ENCODE measurements at regions not wholly inside any gene's neighbourhood (a gene's known extent, or its start where the extent isn't known, plus 50 kb on each side); places are given as distances from the start of the nearest gene placed in this dataset.

GRCh38 chr3:103698646-103699045, 1263.8 kb downstream of the ZPLD1 start:
- no peak overlapping the region for H3K27ac Mint-ChIP-seq
- peaks cover 0 to 11% (median 1%) of the 10 kb centered on the region in 9 donors for H3K9me3 Mint-ChIP-seq
- no peak for ATAC-seq
- H3K36me3 Mint-ChIP-seq = no peaks in the 10 kb centered on the region
- POLR2A ChIA-PET = no interaction called here
- no peaks in the 10 kb centered on the region for H3K4me1 Mint-ChIP-seq
- no peaks in the 10 kb centered on the region for H3K27me3 Mint-ChIP-seq
- no peak for DNase-seq
- no peak overlapping the region for H3K4me3 Mint-ChIP-seq

- no peak for DNase-seq
- Mint-ChIP-seq H3K9me3 (peaks cover 0 to 11% (median 1%) of the 10 kb centered on the region in 9 donors), H3K4me3 (no peak overlapping the region), H3K27me3 (no peaks in the 10 kb centered on the region), H3K36me3 (no peaks in the 10 kb centered on the region), H3K27ac (no peak overlapping the region), H3K4me1 (no peaks in the 10 kb centered on the region)
- ATAC-seq = no peak
- POLR2A ChIA-PET = no interaction called here
Measured at GRCh38 chr3:103699228-103699627, 1264.4 kb downstream of the ZPLD1 start.

DNA sequence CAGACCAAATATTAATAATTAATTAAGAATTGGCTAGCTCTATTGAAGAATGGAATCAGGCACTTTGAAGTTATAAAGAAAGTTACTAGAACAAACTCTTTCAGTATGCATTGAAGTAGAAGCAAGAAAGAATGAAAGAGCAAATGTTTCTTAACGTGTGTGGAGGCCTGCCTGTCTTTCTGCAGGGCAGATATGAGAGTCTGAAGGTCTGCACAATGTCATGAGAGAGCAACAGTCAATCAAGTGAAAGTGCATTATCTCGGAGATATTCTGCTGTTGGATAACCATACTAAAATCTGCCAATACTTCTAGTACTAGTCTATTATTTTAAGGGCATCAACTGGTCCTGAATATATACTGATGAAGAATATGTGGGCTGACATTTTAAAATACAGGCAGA, 1270.8 kb downstream of the ZPLD1 start:
- no peak for DNase-seq
- POLR2A ChIA-PET = no interaction called here
- Mint-ChIP-seq H3K27me3 (no peaks in the 10 kb centered on the region), H3K36me3 (no peaks in the 10 kb centered on the region), H3K27ac (no peak overlapping the region), H3K4me1 (no peaks in the 10 kb centered on the region), H3K4me3 (no peak overlapping the region), H3K9me3 (peaks cover 0 to 11% (median 0%) of the 10 kb centered on the region in 9 donors)
- ATAC-seq = no peak

GRCh38 chr3:103706671-103707070, 1271.9 kb downstream of the ZPLD1 start:
- no peak for ATAC-seq
- POLR2A ChIA-PET = no interaction called here
- no peak for DNase-seq
- H3K36me3 Mint-ChIP-seq = no peaks in the 10 kb centered on the region
- no peaks in the 10 kb centered on the region for H3K27me3 Mint-ChIP-seq
- no peaks in the 10 kb centered on the region for H3K4me1 Mint-ChIP-seq
- no peak overlapping the region for H3K27ac Mint-ChIP-seq
- no peak overlapping the region for H3K4me3 Mint-ChIP-seq
- peaks cover 0 to 5% (median 0%) of the 10 kb centered on the region in 9 donors for H3K9me3 Mint-ChIP-seq

DNA sequence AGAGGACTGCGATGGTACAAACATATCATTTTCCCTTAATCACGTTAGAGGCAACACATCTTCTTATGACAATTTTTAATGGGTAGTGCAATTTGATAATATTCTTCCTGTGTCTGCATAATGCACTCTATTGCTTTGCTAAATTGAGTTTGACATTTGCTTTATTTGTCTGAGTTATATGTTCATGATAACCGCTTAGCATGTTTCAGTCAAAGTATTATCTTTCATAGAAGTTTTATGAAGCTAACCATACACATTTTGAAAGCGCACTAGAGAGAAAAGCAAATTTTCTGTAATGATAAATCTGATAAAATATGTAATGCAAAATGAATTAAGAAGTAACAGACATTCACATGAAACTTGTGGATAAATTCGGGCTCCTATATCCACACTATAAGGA, 1276.9 kb downstream of the ZPLD1 start:
- POLR2A ChIA-PET = no interaction called here
- Mint-ChIP-seq H3K27me3 (no peaks in the 10 kb centered on the region), H3K27ac (no peak overlapping the region), H3K4me3 (no peak overlapping the region), H3K36me3 (no peaks in the 10 kb centered on the region), H3K4me1 (no peaks in the 10 kb centered on the region), H3K9me3 (peaks cover 0 to 13% (median 0%) of the 10 kb centered on the region in 9 donors)
- DNase-seq = no peak
- no peak for ATAC-seq

- ATAC-seq (no peak), DNase-seq (no peak)
- POLR2A ChIA-PET = no interaction called here
- no peaks in the 10 kb centered on the region for H3K27me3 Mint-ChIP-seq
- no peaks in the 10 kb centered on the region for H3K36me3 Mint-ChIP-seq
- no peaks in the 10 kb centered on the region for H3K4me1 Mint-ChIP-seq
- no peak overlapping the region for H3K4me3 Mint-ChIP-seq
- no peak overlapping the region for H3K27ac Mint-ChIP-seq
- peaks cover 0 to 14% (median 1%) of the 10 kb centered on the region in 9 donors for H3K9me3 Mint-ChIP-seq
Measured at GRCh38 chr3:103712320-103713008, 1277.6 kb downstream of the ZPLD1 start.

DNA sequence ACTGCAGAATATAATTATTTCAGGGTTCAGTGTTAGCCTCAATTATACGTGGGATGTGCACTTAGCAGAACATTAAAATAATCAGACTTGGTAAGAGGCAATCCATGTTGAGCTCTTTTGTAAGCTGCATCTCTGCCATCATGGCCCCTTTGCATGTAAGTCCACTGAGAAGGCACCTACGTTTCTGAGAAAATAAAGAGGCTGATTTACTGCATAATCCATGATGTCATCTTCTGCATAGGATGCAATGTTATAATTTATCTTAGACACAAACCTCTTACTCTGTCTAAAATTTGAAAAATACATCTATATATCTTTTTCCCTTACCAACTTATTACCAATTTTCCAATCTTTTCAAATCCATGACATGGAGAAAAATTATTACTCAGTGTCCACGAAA, 1294.7 kb downstream of the ZPLD1 start:
- no peak overlapping the region for H3K4me3 Mint-ChIP-seq
- H3K4me1 Mint-ChIP-seq = no peaks in the 10 kb centered on the region
- ATAC-seq (no peak), DNase-seq (no peak)
- H3K36me3 Mint-ChIP-seq = no peaks in the 10 kb centered on the region
- peaks cover 0 to 8% (median 2%) of the 10 kb centered on the region in 9 donors for H3K9me3 Mint-ChIP-seq
- no peak overlapping the region for H3K27ac Mint-ChIP-seq
- H3K27me3 Mint-ChIP-seq = no peaks in the 10 kb centered on the region
- POLR2A ChIA-PET = no interaction called here

- POLR2A ChIA-PET = no interaction called here
- no peak for ATAC-seq
- Mint-ChIP-seq H3K4me1 (no peaks in the 10 kb centered on the region), H3K36me3 (no peaks in the 10 kb centered on the region), H3K4me3 (no peak overlapping the region), H3K27ac (no peak overlapping the region), H3K27me3 (no peaks in the 10 kb centered on the region), H3K9me3 (peaks cover 0 to 11% (median 2%) of the 10 kb centered on the region in 9 donors)
- DNase-seq = no peak
Measured at GRCh38 chr3:103730744-103731143, 1295.9 kb downstream of the ZPLD1 start.

GRCh38 chr3:103752986-103753385, 1318.2 kb downstream of the ZPLD1 start:
- Mint-ChIP-seq H3K4me1 (no peaks in the 10 kb centered on the region), H3K36me3 (no peaks in the 10 kb centered on the region), H3K4me3 (no peak overlapping the region), H3K27me3 (no peaks in the 10 kb centered on the region), H3K9me3 (peaks cover 0 to 4% (median 0%) of the 10 kb centered on the region in 9 donors), H3K27ac (no peak overlapping the region)
- no peak for ATAC-seq
- POLR2A ChIA-PET = no interaction called here
- DNase-seq = no peak

DNA sequence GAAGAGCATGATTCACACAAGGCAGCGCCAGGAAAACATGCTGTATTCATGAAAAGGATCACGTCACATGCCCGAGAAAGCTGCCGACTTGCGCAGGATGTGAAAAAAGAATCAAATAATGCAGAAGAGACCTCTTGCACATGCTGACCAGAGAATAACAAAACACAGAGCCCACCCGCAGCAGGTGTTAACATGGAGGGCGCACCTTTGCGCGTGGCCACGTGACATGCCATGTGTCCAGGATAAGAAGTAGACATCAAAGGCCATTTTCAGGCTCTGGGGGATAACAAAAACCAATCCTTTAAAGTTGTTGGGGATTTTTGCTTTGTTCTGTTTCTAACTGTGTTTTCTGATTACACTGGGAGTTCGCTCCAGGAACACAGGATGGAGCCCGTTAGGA, 1332.8 kb downstream of the ZPLD1 start:
- no peak for ATAC-seq
- POLR2A ChIA-PET = no interaction called here
- DNase-seq = no peak
- H3K36me3 Mint-ChIP-seq = no peaks in the 10 kb centered on the region
- no peak overlapping the region for H3K4me3 Mint-ChIP-seq
- no peak overlapping the region for H3K27ac Mint-ChIP-seq
- no peaks in the 10 kb centered on the region for H3K27me3 Mint-ChIP-seq
- H3K9me3 Mint-ChIP-seq = peaks cover 0 to 18% (median 7%) of the 10 kb centered on the region in 9 donors
- no peaks in the 10 kb centered on the region for H3K4me1 Mint-ChIP-seq

DNA sequence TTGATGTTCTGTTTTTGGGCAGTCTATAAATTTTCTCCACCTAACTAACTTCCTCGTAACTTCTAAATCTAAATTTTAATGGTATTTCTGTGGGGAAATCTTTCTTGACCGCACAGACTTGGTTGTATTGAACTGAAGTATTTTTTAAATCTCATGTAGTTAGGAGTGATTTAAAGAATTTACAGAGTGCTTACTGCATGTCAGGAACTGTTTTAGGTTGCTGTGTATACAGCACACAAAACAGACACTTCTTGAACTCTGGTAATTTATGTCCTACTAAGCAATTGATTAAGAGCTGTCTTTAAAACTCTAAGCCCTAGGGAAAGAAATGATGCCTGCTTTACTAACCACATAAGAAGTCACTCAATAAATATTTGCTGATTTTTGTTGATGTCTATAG, 1350.2 kb downstream of the ZPLD1 start:
- Mint-ChIP-seq H3K27me3 (no peaks in the 10 kb centered on the region), H3K4me1 (no peaks in the 10 kb centered on the region), H3K36me3 (no peaks in the 10 kb centered on the region), H3K4me3 (no peak overlapping the region), H3K9me3 (peaks cover 0 to 12% (median 0%) of the 10 kb centered on the region in 9 donors), H3K27ac (no peak overlapping the region)
- POLR2A ChIA-PET = no interaction called here
- DNase-seq = no peak
- ATAC-seq = no peak

DNA sequence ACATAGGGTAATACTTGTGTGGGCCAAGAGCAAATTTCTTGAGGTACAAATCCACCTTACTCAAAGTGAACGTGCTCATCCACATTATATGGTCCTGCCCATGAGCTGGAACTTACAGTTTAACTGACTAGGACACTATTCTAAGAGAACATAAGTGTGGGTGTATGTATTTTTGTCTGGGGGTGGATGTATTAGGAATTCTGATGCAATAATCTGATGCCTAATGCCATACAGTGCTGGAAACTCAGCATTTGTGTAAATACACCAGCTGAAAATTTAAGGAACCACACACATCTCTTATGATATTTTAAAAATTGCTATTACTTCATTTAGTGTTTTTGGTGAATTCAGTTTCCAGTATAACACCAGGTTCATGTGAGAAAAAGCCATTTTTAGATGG, 1350.7 kb downstream of the ZPLD1 start:
- no peaks in the 10 kb centered on the region for H3K27me3 Mint-ChIP-seq
- POLR2A ChIA-PET = no interaction called here
- ATAC-seq (no peak), DNase-seq (no peak)
- H3K36me3 Mint-ChIP-seq = no peaks in the 10 kb centered on the region
- peaks cover 0 to 12% (median 0%) of the 10 kb centered on the region in 9 donors for H3K9me3 Mint-ChIP-seq
- no peak overlapping the region for H3K4me3 Mint-ChIP-seq
- no peaks in the 10 kb centered on the region for H3K4me1 Mint-ChIP-seq
- no peak overlapping the region for H3K27ac Mint-ChIP-seq

- DNase-seq = no peak
- no peaks in the 10 kb centered on the region for H3K4me1 Mint-ChIP-seq
- H3K9me3 Mint-ChIP-seq = peaks cover 0 to 12% (median 0%) of the 10 kb centered on the region in 9 donors
- no peak overlapping the region for H3K27ac Mint-ChIP-seq
- POLR2A ChIA-PET = no interaction called here
- ATAC-seq = no peak
- H3K27me3 Mint-ChIP-seq = no peaks in the 10 kb centered on the region
- no peaks in the 10 kb centered on the region for H3K36me3 Mint-ChIP-seq
- H3K4me3 Mint-ChIP-seq = no peak overlapping the region
Measured at GRCh38 chr3:103786296-103786695, 1351.5 kb downstream of the ZPLD1 start.

DNA sequence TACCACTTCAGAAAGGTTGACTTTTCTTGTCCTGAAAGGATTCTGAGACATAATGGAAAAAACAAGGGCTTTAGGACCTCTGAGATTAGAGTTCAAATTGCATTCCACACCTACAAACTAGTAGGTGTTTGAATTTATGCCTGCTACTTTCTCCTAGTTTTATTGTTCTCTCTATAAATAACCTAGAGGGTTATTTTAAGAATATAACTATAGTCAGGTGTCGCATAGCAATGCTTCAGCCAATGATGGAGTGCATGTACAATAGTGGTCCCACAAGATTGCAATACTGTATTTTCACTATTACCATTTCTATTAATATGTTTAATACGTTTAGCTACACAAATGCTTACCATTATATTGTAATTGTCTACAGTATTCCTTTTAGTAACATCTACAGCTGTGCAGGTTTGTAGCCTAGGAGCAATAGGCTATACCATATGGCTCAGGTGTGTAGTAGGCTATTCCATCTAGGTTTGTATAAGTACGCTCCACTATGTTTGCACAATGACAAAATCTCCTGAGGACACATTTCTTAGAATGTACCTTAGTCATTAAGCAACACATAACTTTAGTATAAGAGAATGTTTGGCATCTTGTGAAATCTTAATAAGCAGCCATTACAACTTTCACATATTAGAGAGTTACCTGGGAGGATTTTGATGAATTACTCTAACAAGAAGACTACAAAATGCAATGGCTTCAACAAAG, 1352.5 kb downstream of the ZPLD1 start:
- no peak for ATAC-seq
- Mint-ChIP-seq H3K36me3 (no peaks in the 10 kb centered on the region), H3K27ac (no peak overlapping the region), H3K27me3 (no peaks in the 10 kb centered on the region), H3K4me1 (no peaks in the 10 kb centered on the region), H3K9me3 (peaks cover 0 to 12% (median 0%) of the 10 kb centered on the region in 9 donors), H3K4me3 (no peak overlapping the region)
- POLR2A ChIA-PET = no interaction called here
- DNase-seq = no peak
